ENCODE measurements at regions not wholly inside any gene's neighbourhood (a gene's known extent, or its start where the extent isn't known, plus 50 kb on each side); places are given as distances from the start of the nearest gene placed in this dataset.

- CTCF ChIA-PET = no interaction called here
- POLR2A ChIA-PET = no interaction called here
- DNase-seq (ENCODE audit: extremely low spot score) = no peak
- TF ChIP-seq SP1 (IDR thresholded peaks at IDR 0.05) (no peak), ZNF384 (IDR thresholded peaks at IDR 0.05) (no peak), LEF1 (IDR thresholded peaks at IDR 0.05; ENCODE audit: borderline replicate concordance) (no peak), FOXK2 (IDR thresholded peaks at IDR 0.05) (no peak), ELF4 (IDR thresholded peaks at IDR 0.05) (no peak), PKNOX1 (IDR thresholded peaks at IDR 0.05) (no peak), FOXM1 (IDR thresholded peaks at IDR 0.05; ENCODE audit: borderline replicate concordance) (no peak), HDGF (IDR thresholded peaks at IDR 0.05; ENCODE audit: borderline replicate concordance) (no peak), CTBP1 (IDR thresholded peaks at IDR 0.05; ENCODE audit: borderline replicate concordance) (no peak), TARDBP (IDR thresholded peaks at IDR 0.05) (no peak), NFRKB (IDR thresholded peaks at IDR 0.05) (no peak), FOXA1 (IDR thresholded peaks at IDR 0.05) (no peak), ARNT (IDR thresholded peaks at IDR 0.05) (no peak), L3MBTL2 (conservative IDR thresholded peaks at IDR 0.05) (no peak)
Measured at GRCh38 chr4:152024881-152025280, 264.1 kb upstream of the GATB start.

- TF ChIP-seq HDGF (IDR thresholded peaks at IDR 0.05; ENCODE audit: borderline replicate concordance) (no peak), FOXA1 (IDR thresholded peaks at IDR 0.05) (no peak), ZNF384 (IDR thresholded peaks at IDR 0.05) (no peak), FOXM1 (IDR thresholded peaks at IDR 0.05; ENCODE audit: borderline replicate concordance) (no peak), CTBP1 (IDR thresholded peaks at IDR 0.05; ENCODE audit: borderline replicate concordance) (no peak), LEF1 (IDR thresholded peaks at IDR 0.05; ENCODE audit: borderline replicate concordance) (no peak), BHLHE40 (IDR thresholded peaks at IDR 0.05; ENCODE audit: borderline replicate concordance) (no peak), ARNT (IDR thresholded peaks at IDR 0.05) (no peak), TARDBP (IDR thresholded peaks at IDR 0.05) (no peak), PKNOX1 (IDR thresholded peaks at IDR 0.05) (no peak)
- CTCF ChIA-PET = no interaction called here
- no peak for DNase-seq (ENCODE audit: extremely low spot score)
- POLR2A ChIA-PET = no interaction called here
Measured at GRCh38 chr4:152023674-152024073, 262.9 kb upstream of the GATB start.

- ChIA-PET CTCF (interaction anchor here (1.3 kb wide), 1 partner anchor 23 kb away, joined by 4 read pairs; no protein-coding TSS in a partner anchor), POLR2A (no interaction called here)
- TF ChIP-seq L3MBTL2 (conservative IDR thresholded peaks at IDR 0.05) = no peak
- TF ChIP-seq ELF4 (IDR thresholded peaks at IDR 0.05) = no peak
- TF ChIP-seq HDGF (IDR thresholded peaks at IDR 0.05; ENCODE audit: borderline replicate concordance) = no peak
- TF ChIP-seq FOXK2 (IDR thresholded peaks at IDR 0.05) = no peak
- no peak for TF ChIP-seq ZNF384 (IDR thresholded peaks at IDR 0.05)
- TF ChIP-seq LEF1 (IDR thresholded peaks at IDR 0.05; ENCODE audit: borderline replicate concordance) = no peak
- no peak for TF ChIP-seq FOXM1 (IDR thresholded peaks at IDR 0.05; ENCODE audit: borderline replicate concordance)
- no peak for TF ChIP-seq TARDBP (IDR thresholded peaks at IDR 0.05)
- no peak for DNase-seq (ENCODE audit: extremely low spot score)
Measured at GRCh38 chr4:152022543-152022942, 261.7 kb upstream of the GATB start.

GRCh38 chr4:152021788-152022438 lies 261.1 kb upstream of the GATB start:
- CTCF ChIA-PET = interaction anchor here (1.3 kb wide), 1 partner anchor 23 kb away, joined by 4 read pairs; no protein-coding TSS in a partner anchor
- POLR2A ChIA-PET = no interaction called here
- no peak for TF ChIP-seq FOXK2 (IDR thresholded peaks at IDR 0.05)
- no peak for TF ChIP-seq CTBP1 (IDR thresholded peaks at IDR 0.05; ENCODE audit: borderline replicate concordance)
- no peak for TF ChIP-seq ELF4 (IDR thresholded peaks at IDR 0.05)
- no peak for TF ChIP-seq SP1 (IDR thresholded peaks at IDR 0.05)
- no peak for TF ChIP-seq FOXM1 (IDR thresholded peaks at IDR 0.05; ENCODE audit: borderline replicate concordance)
- no peak for TF ChIP-seq ARNT (IDR thresholded peaks at IDR 0.05)
- TF ChIP-seq L3MBTL2 (conservative IDR thresholded peaks at IDR 0.05) = no peak
- no peak for DNase-seq (ENCODE audit: extremely low spot score)

DNA sequence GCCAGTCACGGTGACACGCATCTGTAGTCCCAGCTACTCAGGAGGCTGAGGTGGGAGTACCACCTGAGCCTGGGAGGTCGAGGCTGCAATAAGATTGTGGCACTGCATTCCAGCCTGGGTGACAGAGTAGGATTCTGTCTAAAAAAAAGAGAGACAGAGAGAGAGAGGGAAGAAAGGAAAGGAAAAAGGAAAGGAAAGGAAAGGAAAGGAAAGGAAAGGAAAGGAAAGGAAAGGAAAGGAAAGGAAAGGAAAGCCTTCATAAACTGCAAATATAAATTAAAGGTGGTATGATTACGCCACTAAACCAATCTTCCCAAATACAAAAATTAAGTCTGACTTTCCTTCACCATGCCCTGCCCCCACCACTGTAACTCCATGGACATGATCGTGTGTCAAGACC lies 259.3 kb upstream of the GATB start:
- POLR2A ChIA-PET = no interaction called here
- CTCF ChIA-PET = no interaction called here
- DNase-seq (ENCODE audit: extremely low spot score) = no peak
- TF ChIP-seq FOXA1 (IDR thresholded peaks at IDR 0.05) = no peak
- no peak for TF ChIP-seq PKNOX1 (IDR thresholded peaks at IDR 0.05)
- no peak for TF ChIP-seq CTBP1 (IDR thresholded peaks at IDR 0.05; ENCODE audit: borderline replicate concordance)
- no peak for TF ChIP-seq FOXM1 (IDR thresholded peaks at IDR 0.05; ENCODE audit: borderline replicate concordance)
- TF ChIP-seq L3MBTL2 (conservative IDR thresholded peaks at IDR 0.05) = no peak

DNA sequence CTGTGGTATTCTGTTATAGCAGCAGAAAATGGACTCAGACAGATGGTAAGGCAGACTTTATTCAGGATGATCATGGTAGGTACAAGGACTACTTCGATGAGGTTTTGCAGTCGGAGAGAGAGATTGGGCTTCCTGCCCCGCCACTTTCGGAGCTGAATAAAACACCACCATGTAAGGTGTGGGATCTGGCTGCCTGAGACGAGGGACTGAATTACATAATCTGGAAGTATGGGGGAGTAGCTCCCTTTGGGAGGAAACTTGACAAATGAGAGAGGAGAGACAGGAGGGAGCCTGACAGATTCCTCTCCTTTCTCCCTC lies 255.5 kb upstream of the GATB start:
- TF ChIP-seq HDGF (IDR thresholded peaks at IDR 0.05; ENCODE audit: borderline replicate concordance) (no peak), TARDBP (IDR thresholded peaks at IDR 0.05) (no peak), PKNOX1 (IDR thresholded peaks at IDR 0.05) (no peak), ELF4 (IDR thresholded peaks at IDR 0.05) (no peak), ARNT (IDR thresholded peaks at IDR 0.05) (no peak), FOXM1 (IDR thresholded peaks at IDR 0.05; ENCODE audit: borderline replicate concordance) (no peak), FOXK2 (IDR thresholded peaks at IDR 0.05) (no peak), ZNF384 (IDR thresholded peaks at IDR 0.05) (no peak), SUZ12 (IDR thresholded peaks at IDR 0.05) (no peak), BHLHE40 (IDR thresholded peaks at IDR 0.05; ENCODE audit: borderline replicate concordance) (no peak), NFRKB (IDR thresholded peaks at IDR 0.05) (no peak), SP1 (IDR thresholded peaks at IDR 0.05) (no peak), CTBP1 (IDR thresholded peaks at IDR 0.05; ENCODE audit: borderline replicate concordance) (no peak), L3MBTL2 (conservative IDR thresholded peaks at IDR 0.05) (no peak), FOXA1 (IDR thresholded peaks at IDR 0.05) (no peak), LEF1 (IDR thresholded peaks at IDR 0.05; ENCODE audit: borderline replicate concordance) (no peak)
- ChIA-PET CTCF (interaction anchor here (0.6 kb wide), 1 partner anchor 355 kb away, joined by 5 read pairs; no protein-coding TSS in a partner anchor), POLR2A (no interaction called here)
- no peak for DNase-seq (ENCODE audit: extremely low spot score)
